ENCODE measurements at regions not wholly inside any gene's neighbourhood (a gene's known extent, or its start where the extent isn't known, plus 50 kb on each side); places are given as distances from the start of the nearest gene placed in this dataset.

GRCh38 chr7:10455936-10456335 lies 517.7 kb upstream of the PHF14 start:
- TF ChIP-seq EZH2 (IDR thresholded peaks at IDR 0.05; ENCODE audit: borderline replicate concordance, low read depth, low read length, poor library complexity, severe bottlenecking), result no peak
- TF ChIP-seq, protein P1, sequence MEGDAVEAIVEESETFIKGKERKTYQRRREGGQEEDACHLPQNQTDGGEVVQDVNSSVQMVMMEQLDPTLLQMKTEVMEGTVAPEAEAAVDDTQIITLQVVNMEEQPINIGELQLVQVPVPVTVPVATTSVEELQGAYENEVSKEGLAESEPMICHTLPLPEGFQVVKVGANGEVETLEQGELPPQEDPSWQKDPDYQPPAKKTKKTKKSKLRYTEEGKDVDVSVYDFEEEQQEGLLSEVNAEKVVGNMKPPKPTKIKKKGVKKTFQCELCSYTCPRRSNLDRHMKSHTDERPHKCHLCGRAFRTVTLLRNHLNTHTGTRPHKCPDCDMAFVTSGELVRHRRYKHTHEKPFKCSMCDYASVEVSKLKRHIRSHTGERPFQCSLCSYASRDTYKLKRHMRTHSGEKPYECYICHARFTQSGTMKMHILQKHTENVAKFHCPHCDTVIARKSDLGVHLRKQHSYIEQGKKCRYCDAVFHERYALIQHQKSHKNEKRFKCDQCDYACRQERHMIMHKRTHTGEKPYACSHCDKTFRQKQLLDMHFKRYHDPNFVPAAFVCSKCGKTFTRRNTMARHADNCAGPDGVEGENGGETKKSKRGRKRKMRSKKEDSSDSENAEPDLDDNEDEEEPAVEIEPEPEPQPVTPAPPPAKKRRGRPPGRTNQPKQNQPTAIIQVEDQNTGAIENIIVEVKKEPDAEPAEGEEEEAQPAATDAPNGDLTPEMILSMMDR (conservative IDR thresholded peaks at IDR 0.05; ENCODE audit: low read depth, low read length), result no peak
